ENCODE measurements at regions not wholly inside any gene's neighbourhood (a gene's known extent, or its start where the extent isn't known, plus 50 kb on each side); places are given as distances from the start of the nearest gene placed in this dataset.
"Not testable (repeated sequence)": the region's sequence is repeated elsewhere in the genome, so short reads cannot be mapped to it uniquely, and the experiment has no call there.

DNA sequence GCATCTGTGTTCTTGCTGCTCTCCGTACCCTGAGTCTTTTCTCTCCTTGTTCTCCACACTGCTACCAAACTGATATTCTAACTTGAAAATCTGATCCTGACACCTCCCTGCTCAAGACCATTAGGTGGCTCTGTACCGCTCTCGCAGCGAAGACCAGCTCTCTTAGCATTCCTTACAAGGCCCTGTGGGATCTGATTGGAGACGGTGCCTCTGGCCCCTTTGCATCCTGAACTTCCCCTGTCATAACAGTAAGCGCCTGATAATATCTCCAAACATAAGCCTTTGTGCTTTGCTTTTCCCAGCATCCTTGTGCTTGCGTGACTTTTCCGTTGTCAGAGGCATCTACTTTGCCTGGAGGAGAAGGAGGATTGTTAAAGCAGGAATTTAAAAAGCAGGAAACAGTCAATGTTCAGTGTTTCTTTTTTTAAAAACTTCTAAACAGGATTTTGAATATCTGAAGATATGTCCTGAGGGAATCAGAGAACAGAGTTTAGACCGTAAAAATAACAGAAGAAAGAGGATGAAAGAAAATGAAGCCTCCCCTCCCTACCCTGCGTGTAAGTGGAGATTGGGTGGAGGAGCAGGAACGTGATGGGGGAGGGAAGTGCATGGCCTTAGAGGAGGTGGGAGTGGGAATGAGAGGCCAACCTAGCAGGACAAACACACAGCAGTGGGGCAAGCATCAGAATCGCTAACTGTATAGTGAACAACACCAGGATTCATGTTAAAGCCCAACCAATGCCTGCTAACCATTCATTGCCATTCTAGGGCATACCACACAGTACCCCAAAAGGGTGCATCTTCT, 89.2 kb upstream of the STMND1 start:
- DNase-seq = no peak

DNA sequence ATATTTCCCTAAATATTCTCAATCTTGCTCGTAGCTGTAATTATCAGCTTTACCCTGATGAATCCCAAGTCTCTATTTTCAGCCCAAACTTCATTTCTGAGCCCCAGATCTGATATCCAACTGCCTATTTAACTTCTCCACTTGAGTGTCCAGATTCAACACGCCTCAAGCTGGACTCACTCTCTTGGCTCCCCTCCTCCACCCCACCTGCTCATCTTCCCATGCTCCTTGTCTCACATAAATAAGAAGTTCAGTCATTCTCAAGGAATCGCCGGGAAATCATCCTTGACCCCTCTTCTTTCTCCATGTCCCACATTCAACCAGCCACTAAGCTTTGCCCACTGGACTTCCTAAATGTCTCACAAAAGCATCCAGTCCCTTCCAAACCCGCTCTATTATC, 89.9 kb upstream of the STMND1 start:
- no peak for DNase-seq

DNA sequence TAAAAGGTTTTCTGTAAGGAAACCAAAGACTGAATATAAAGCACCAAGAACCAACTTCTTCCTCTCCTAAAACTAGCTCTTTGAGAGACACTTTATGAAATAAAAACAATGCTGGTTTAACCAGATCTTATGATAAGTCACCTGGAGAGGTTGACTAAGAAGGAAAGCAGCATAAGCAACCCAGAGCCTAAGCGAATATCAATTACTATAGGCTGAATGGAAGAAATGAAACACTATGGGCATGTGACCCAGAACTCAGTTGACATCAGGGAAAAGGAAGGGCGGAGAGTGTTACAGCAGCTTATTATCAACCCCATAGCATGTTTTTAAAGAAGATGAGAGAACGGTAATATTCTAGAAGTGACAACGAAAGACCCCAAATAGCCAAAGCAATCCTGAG, 94.1 kb upstream of the STMND1 start:
- DNase-seq = no peak

DNA sequence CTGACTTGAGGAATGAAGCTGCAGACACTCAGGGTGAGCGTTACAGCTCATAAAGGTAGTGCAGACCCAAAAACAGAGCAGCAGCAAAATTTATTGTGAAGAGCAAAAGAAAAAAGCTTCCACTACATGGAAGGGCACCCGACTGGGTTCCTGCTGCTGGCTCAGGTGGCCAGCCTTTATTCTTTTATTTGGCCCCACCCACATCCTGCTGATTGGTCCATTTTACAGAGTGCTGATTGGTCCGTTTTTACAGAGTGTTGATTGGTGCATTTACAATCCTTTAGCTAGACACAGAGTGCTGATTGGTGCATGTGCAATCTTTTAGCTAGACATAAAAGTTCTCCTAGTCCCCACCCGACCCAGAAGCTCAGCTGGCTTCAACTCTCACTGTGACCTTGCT, 95.3 kb upstream of the STMND1 start:
- DNase-seq = no peak

DNA sequence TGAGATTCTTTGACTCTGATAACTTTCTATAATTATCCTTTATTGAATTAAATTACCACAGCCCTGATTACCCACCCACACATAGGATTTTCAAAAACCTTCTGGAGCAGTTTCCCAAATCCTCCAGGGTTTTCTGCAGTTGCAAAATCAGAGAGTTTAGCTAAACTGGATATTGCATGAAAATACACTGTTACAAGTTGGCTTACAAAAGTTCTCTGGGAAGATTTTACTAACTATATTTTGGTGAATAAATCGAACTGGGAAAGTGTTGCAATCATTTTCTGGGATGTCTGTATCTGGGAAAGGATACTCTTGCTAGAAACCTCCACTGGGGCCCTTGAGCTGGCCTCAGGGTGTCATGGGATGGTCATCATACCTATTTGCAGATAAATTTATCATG, 97.6 kb upstream of the STMND1 start:
- no peak for DNase-seq

DNA sequence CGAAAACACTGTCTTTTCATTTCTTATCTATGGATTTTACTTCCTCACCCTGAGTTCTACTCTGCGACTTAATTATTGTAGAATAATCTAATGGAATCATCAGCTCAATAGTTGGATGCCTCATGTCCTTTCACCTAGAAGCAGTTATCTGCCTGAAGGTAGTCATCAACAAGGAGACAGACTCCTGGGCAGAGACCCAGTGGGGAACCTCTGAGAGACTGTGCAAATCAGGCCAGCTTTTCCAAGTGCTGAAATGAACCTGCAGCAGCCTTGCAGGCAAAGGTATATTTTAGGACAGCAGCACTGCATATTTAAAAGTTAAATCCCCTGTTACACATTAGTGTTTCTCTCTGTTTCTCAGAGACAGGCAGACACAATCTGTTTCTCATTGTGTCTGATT, 99.7 kb upstream of the STMND1 start:
- no peak for DNase-seq

DNA sequence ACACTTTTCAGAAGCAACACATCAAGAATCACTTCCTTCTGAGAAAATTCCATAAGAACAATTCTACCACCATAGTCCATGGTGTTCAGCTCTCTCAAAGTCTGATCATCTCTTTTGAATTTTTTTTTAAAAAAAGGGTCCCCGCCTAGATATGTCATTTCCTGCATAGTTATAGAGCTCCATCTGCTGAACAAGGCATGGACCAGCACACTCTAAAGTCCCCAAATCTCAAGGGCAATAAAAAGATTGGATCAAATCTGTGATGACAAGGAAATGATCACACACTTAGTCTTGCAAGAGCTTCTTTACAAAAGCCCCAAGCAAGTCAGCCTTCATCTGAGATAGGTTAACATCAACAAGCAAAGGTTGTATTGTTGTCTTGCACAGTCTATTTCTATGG, 100.7 kb upstream of the STMND1 start:
- no peak for DNase-seq

DNA sequence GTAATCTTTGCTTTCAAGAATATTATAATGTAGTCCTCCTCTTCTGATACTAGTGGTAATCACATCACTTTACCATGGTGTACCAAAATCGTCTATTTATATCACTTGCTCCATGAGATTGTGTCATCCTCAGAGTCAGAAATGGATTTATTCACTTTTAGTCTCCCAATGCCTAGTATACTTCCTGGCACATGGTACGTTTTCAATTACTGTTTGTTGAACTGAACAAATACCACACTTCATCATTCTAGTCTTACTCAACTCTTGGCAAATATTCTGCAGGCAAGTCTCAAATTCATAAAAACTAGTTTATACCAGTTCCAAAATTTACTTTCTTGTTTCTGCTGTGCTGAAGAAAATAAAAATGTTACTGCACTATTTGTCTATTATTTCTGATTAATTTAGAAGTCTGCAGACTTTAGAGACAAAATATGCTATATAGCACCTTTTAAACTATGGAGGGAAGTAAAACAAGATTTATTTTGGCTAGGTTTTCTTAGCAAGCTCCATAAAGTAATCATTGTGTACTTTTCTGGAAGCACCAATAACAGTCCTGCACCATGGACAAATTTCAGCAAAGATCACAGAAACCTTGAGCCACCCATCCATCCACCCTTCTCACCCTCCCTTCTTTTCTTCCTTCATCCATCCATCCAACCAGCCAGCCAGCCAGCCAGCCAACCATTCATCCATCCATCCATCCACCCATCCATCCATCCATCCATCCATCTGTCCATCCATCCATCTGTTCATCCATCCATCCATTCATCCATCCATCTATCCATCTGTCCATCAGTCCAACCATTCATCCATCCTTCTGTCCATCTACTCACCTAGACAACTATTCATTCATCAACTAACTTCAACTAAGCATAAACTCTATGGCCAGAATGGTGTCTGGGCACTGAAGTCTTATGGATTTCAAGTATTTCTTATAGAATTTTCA, 102.1 kb upstream of the STMND1 start:
- DNase-seq = no peak

DNA sequence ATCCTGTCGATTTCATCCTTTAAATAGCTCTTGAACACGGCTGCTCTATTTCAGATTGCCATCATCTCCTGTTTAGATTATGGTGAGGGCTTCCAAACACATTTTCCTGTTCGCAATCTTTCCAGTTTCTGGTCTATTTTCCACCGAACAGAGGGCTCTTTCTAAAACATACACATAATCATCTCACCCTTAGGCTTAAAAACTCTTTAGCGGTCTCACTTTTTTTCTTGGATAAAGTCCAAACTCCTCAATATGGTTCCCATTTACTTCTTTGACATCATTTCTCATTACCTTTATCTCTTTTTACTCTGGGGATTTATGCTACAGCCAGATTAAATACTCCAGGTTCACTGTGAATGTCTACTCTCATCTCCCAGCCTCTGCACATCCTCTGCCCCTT, 103.4 kb upstream of the STMND1 start:
- no peak for DNase-seq

DNA sequence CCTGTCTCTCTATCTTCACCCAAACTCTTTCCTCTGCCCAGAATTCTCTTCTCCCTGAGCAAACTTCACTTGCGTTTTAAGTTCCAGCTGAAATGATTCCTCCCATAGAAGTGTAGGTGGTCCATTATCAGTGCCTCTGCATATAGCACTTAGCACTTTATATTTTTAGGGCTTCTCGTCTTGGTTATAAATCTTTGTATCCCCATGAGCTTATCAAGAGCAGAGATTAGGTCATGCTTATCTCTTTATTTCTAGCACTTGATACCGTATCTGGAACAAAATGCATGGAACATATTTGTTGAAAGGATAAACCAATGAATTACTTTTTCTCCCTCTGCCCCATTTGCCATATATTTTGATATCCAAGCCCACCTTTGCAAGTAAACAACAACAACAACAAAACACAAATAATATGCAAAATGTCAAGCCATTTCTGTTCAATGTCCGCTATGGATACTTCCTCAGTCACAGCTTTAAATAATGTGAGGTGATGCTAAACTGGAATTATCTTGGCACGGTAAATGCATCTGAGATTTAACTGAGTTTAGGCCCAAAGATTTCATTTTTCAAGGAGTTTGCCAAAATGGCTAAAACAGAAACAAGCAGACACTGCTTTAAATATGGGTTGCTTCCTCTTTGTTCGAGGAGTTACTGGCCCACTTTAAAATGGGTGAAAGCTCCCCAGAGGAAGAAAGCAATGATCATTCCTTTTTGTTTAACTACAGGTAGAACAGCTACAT, 106.2 kb upstream of the STMND1 start:
- DNase-seq = no peak

DNA sequence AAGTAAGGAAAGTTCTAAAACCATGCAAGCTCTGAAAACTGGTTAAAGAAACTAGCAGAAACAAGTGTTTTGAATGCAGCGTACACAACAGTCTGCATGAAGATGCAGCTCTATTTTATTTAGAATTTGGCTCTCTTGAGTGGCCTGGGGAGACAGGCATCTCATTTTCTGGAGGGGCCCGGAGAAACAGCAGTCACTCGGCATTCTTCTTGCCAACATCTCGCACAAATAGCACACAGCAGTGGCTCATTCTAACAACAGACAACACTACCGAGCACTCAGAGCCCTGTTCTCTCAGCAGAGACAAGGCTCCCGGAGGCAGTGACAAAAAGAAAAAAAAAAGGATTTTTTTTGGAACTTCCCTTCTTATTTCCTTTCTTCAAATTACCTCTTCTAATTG, 108.5 kb upstream of the STMND1 start:
- no peak for DNase-seq

DNA sequence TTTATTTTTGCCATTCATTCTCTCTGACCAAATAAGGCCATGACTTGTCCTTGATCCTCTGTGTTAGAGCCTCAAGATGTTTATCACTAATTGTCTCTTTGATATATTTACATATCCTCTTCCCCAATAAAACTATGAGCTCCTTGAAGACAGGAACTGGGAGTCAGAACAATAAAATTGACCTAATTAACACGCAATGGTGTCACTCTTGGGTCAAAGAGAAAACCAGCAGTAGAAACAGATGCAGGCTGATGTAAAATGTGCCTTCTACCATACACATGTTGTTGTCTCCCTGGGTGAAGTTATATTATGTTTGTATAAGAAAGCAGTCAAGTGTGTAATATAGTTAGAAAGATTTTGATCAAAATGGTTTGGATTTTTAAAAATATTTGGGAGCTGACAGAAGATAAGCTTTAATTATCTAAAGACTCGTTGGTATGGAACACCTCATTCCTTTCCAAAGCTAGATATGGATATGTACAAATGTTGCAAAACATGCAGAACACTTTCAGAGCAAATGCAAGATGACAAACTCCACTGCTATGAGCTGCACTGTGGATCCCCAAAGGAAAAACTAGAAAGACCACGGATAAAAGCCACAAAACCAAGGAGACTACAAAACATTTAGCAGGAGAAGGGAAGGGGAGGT, 109.7 kb upstream of the STMND1 start:
- DNase-seq = no peak

DNA sequence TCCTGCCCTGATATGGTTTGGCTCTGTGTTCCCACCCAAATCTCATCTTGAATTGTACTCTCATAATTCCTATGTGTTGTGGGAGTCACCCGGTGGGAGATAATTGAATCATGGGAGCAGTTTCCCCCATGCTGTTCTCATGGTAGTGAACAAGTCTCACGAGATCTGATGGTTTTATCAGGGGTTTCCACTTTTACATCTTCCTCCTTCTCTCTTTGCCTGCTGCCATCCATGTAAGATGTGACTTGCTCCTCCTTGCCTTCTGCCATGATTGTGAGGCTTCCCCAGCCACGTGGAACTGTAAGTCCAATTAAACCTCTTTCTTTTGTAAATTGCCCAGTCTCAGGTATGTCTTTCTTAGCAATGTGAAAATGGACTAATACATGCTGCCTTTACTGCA, 111.9 kb upstream of the STMND1 start:
- DNase-seq = not testable (repeated sequence)

DNA sequence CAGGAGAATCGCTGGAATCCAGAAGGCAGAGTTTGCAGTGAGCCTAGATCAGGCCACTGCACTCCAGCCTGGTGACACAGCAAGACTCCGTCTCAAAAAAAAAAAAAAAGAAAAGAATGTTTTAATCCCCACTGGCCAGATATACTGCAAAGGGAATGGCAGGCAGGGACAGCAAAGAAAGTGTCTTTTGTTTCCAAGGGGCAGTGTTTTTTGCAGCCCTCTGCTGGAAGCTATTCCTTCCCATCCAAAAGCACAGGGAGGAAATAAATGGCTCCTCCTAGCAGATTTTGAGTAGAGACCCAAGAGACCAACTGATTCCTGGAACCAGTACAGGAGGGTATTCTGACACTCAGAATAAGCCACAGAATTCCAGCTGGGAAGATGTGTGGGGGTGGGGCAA, 112.5 kb upstream of the STMND1 start:
- no peak for DNase-seq

DNA sequence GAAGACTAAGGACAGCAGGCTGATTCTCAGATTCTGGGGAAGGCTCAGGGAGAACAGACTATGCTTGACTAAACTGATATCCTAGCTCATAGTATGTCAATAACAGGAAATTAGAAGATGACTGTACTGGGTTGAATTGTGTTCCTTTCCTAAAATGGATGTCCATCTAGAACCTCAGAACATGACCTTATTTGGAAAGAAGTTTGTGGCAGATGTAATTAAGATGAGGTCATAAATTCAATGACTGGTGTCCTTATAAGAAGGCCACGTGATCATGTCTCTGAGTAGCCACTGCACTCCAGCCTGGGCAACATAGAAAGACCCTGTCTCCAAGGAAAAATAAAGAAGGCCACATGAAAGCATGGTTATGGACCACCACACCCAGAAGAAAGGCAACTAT, 113.9 kb upstream of the STMND1 start:
- no peak for DNase-seq

DNA sequence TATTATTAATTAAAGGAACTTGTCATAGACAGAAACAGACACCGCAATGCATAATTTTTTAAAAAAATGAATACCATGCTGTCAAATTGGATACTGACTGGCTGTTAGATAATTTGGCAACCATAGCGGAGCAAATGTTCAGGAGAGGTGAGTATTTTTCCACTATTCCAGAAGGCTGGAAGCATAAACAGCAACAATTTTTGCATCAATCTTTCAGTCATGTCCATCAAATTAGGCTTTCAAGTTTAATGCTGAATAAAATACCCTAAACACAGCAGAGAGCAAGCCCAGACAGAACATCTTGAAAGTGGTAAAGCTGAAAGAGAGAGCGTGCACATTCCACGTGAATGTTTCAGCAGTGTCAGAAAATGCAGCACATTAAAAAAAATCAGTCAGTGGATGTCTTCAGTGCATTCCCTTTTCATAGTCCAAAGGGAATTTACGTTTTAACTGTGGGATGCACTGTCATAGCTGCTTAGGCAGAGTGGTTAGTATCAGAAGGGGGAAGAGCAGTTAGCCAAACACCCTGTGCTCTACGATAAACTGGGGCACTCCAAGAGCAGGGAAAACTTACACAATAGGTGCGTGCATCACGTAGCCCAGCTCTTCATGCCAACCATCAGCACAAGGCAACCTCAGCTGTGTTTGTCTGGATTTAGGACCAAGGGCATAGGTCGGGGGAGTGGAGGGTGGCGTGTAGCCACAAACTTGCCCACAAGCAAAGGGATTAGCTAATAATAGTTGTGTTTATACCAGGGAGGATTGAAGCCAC, 116.2 kb upstream of the STMND1 start:
- no peak for DNase-seq

DNA sequence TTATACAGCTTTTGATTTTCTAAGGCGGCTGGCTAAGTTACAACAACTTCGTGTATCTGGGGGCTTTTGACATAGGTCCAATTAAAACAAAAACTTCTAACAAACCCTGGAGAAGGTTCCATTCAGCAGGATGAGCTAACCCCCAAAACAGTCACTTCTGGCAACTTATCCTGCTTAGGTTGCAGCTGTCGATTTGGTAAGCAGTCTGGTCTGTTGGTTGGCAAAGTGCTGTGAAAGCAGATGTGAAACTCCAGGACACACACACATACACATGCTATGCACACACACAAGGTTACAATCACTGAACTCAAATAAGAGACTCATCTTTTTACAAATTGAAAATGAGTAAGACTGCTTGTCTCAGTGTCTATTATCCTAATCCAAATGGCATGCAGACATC, 119.0 kb upstream of the STMND1 start:
- DNase-seq = no peak

DNA sequence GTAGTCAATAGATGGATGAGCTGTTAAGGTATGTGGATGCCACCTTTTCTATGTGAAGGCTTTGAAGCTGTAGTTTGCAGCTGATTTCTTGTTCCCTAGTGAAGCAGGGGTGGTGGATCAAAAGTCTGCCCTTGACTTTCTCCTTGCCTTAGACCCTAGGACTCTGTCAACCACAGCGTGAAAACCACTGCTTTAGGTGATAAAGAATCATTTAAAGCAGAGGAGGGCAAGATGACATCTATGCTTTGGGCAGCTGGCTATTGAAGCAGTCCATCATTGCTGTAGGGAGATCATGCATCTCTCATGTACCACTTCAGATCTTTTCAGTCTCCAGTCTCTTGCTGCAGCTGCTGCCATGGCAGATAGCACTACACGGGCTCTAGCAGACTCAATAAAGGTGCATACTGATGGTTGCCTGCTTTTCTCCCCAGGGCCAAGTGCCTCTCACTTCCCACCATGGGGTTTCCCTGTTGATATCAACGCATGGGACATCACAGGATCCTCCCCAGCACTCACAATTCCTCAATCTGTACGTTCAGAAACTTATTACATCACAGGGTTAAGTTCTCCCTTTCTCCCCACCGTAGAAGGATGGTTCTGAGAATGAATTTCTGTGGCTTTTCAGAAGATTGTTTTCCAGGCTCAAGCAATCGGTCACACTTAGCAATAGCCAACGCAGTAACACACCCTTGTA, 122.0 kb upstream of the STMND1 start:
- no peak for DNase-seq

DNA sequence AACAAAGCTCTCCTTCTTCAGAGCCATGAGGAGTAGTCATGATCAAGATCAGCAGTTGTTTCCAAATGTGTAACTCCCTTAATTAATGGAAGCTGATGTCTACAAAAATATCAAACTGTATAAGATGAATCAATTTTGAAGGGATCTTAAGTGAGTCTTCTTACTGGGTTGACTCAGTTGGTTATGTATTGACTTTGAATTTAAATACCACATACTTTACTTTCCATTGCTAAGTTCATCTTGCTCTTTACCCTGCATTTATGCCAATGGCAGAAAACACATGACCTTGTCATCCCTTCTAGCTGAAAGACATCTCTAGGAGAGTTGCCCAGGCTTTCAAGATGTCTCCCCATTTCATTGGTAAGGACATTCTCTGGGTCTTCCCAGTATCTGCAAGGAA, 123.2 kb upstream of the STMND1 start:
- DNase-seq = no peak

DNA sequence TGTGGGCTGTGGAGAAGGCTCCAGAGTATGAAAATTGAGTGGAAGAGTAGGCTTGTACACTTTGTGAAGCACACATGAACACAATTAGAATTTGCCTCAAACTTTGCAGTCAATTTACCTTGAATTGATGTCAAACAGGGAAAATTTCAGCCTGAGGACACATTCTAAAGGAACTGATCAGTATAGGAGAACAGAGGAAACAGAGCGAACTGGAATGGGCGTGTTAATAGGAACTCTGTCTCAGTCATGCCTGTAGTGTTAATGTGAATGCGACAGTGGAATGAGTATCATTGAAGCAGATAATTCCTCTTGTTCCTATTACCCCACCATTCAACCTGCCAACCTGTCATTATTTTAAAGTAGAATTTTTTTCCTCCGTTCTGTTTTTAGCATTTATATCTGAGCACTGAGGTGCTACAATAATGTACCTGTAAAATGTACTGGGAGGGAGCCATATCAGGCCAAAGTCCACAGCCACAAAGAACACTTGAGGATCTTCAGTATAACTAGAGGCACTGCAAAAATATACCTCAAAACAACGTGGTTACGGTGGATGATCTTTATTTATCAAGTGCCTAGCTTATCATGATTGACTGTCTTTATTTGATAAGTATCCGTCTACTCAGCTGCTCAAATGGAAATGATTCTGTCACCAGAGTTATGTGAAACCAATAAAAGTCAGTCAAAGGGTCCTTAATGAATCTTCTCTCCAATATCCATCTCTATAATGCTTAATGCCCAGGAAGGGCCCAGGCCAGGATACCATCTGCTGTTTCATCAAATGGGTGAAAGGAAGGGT, 125.3 kb upstream of the STMND1 start:
- DNase-seq = no peak
